NT2/D1 (cell line): ENCODE measurements at regions not wholly inside any gene's neighbourhood (a gene's known extent, or its start where the extent isn't known, plus 50 kb on each side); places are given as distances from the start of the nearest gene placed in this dataset.

Experiments
- YY1 ChIP-seq: IDR thresholded peaks from 2 replicates; pipeline ENCODE4 v1.6.1; 2011; ENCODE audit not compliant: insufficient read length, insufficient read depth
- ZNF274 ChIP-seq: IDR thresholded peaks from 2 replicates; pipeline ENCODE4 v1.6.1; 2011; ENCODE audit warnings: mild to moderate bottlenecking, low read depth, low read length

GRCh38 chr4:19987746-19988145 lies 264.0 kb upstream of the SLIT2 start:
- no peak for TF ChIP-seq YY1
- no peak for TF ChIP-seq ZNF274
